Tibial nerve (tissue), 4 donors: ENCODE measurements at regions not wholly inside any gene's neighbourhood (a gene's known extent, or its start where the extent isn't known, plus 50 kb on each side); places are given as distances from the start of the nearest gene placed in this dataset.
"Not testable (repeated sequence)": the region's sequence is repeated elsewhere in the genome, so short reads cannot be mapped to it uniquely, and the experiment has no call there.

ENCODE experiments used
- DNase-seq, 2 donors: peaks; one replicate each; pipeline ENCODE4 v3.0.0-alpha.2; 2019; ENCODE audit warnings: low spot score in 2 of 2
- H3K27ac ChIP-seq, 4 donors: fragments of 200-600 bp; sonication (generic) in 3 of 4; one replicate each; pipeline ENCODE4 v1.5.1; 2017 to 2019; ENCODE audit warnings: mild to moderate bottlenecking in 1 of 4
- H3K27me3 ChIP-seq, 2 donors: fragments of 200-600 bp; sonication (generic) in 1 of 2; one replicate each; pipeline versions ENCODE4 v1.5.1 to v1.6.0; 2017 to 2019
- H3K36me3 ChIP-seq, 3 donors: fragments of 200-600 bp; sonication (generic); one replicate each; pipeline ENCODE4 v1.5.1; 2018 to 2019
- H3K4me1 ChIP-seq, 4 donors: fragments of 200-600 bp; sonication (generic) in 3 of 4; one replicate each; pipeline ENCODE4 v1.5.1; 2017 to 2019
- H3K4me3 ChIP-seq, 4 donors: fragments of 200-600 bp; sonication (generic) in 3 of 4; one replicate each; pipeline ENCODE4 v1.5.1; 2017 to 2019; ENCODE audit warnings: mild to moderate bottlenecking in 1 of 4, moderate library complexity in 1 of 4
- H3K9me3 ChIP-seq, 4 donors: fragments of 200-600 bp; sonication (generic) in 3 of 4; one replicate each; pipeline ENCODE4 v1.5.1; 2017 to 2019
- CTCF ChIP-seq, 5 experiments: fragments of 200-600 bp in 3 of 5; fragments of 450-650 bp in 2 of 5; sonication (generic) in 3 of 5; IDR thresholded peaks; one replicate each; pipeline ENCODE4 v1.5.1; 2016 to 2019; ENCODE audit warnings: antibody characterized with exemption in 5 of 5, mild to moderate bottlenecking in 3 of 5, moderate library complexity in 2 of 5
- EP300 ChIP-seq, 2 donors: sonication (generic); formaldehyde crosslinking; IDR thresholded peaks; one replicate each; pipeline ENCODE4 v1.6.1; 2017; ENCODE audit warnings: antibody characterized with exemption in 2 of 2, mild to moderate bottlenecking in 1 of 2
- POLR2A ChIP-seq, 2 donors: fragments of 450-650 bp; IDR thresholded peaks; one replicate each; pipeline ENCODE4 v1.6.1; 2017; ENCODE audit warnings: antibody characterized with exemption in 2 of 2, mild to moderate bottlenecking in 2 of 2, moderate library complexity in 2 of 2
- WGBS, 2 donors: methylation state at CpG; one replicate each; pipeline ENCODE4 v1.1.5; 2018; 5-methylcytosine and 5-hydroxymethylcytosine counted together

- 35 to 47% methylated on average over 1 of the region's 1 CpG for WGBS, 2 donors
- Histone ChIP-seq H3K27ac (no peak overlapping the region), H3K27me3 (no peaks in the 10 kb centered on the region), H3K4me3 (no peak overlapping the region), H3K9me3 (no peaks in the 10 kb centered on the region), H3K36me3 (no peaks in the 10 kb centered on the region), H3K4me1 (peaks cover 0 to 14% (median 2%) of the 10 kb centered on the region in 4 donors)
- no peak for DNase-seq
- TF ChIP-seq CTCF (IDR thresholded peaks at IDR 0.05), result no peak
- TF ChIP-seq EP300 (IDR thresholded peaks at IDR 0.05), result no peak
- no peak for TF ChIP-seq POLR2A (IDR thresholded peaks at IDR 0.05)
These were observed 107.3 kb upstream of the SLC24A2 start for GRCh38 chr9:19896161-19896560.

- peaks cover 0 to 14% (median 2%) of the 10 kb centered on the region in 4 donors for H3K4me1 ChIP-seq
- H3K27ac ChIP-seq, H3K27me3 ChIP-seq, DNase-seq, H3K36me3 ChIP-seq, H3K9me3 ChIP-seq, H3K4me3 ChIP-seq: not testable (repeated sequence)
- 57 to 64% methylated on average over 4 of the region's 9 CpGs for WGBS, 2 donors
These were observed 106.7 kb upstream of the SLC24A2 start for GRCh38 chr9:19895578-19895977.

- H3K4me1 ChIP-seq, result peaks cover 0 to 14% (median 2%) of the 10 kb centered on the region in 4 donors
- no peak overlapping the region for H3K4me3 ChIP-seq
- no peaks in the 10 kb centered on the region for H3K9me3 ChIP-seq
- no peaks in the 10 kb centered on the region for H3K27me3 ChIP-seq
- WGBS, 2 donors, result 12 to 13% methylated on average over 3 of the region's 3 CpGs
- TF ChIP-seq POLR2A (IDR thresholded peaks at IDR 0.05) (no peak), CTCF (IDR thresholded peaks at IDR 0.05) (no peak), EP300 (IDR thresholded peaks at IDR 0.05) (no peak)
- H3K27ac ChIP-seq, result no peak overlapping the region
- no peaks in the 10 kb centered on the region for H3K36me3 ChIP-seq
- DNase-seq, result no peak
These were observed 106.2 kb upstream of the SLC24A2 start for GRCh38 chr9:19895006-19895405.

GRCh38 chr9:19885608-19886007 lies 96.8 kb upstream of the SLC24A2 start:
- H3K4me1 ChIP-seq, result no peaks in the 10 kb centered on the region
- H3K4me3 ChIP-seq, result no peak overlapping the region
- no peaks in the 10 kb centered on the region for H3K27me3 ChIP-seq
- H3K36me3 ChIP-seq, result no peaks in the 10 kb centered on the region
- DNase-seq, result no peak
- TF ChIP-seq CTCF (IDR thresholded peaks at IDR 0.05) (no peak), POLR2A (IDR thresholded peaks at IDR 0.05) (no peak), EP300 (IDR thresholded peaks at IDR 0.05) (no peak)
- 94% methylated on average over 4 of the region's 4 CpGs for WGBS, 2 donors
- H3K9me3 ChIP-seq, result peaks cover 0 to 6% (median 0%) of the 10 kb centered on the region in 4 donors
- no peak overlapping the region for H3K27ac ChIP-seq

- DNase-seq, result no peak
- H3K4me3 ChIP-seq, result no peak overlapping the region
- H3K36me3 ChIP-seq, result no peaks in the 10 kb centered on the region
- no peak overlapping the region for H3K27ac ChIP-seq
- WGBS, 2 donors, result 36 to 42% methylated on average over 2 of the region's 2 CpGs
- no peaks in the 10 kb centered on the region for H3K27me3 ChIP-seq
- TF ChIP-seq EP300 (IDR thresholded peaks at IDR 0.05), result no peak
- TF ChIP-seq POLR2A (IDR thresholded peaks at IDR 0.05), result no peak
- no peak for TF ChIP-seq CTCF (IDR thresholded peaks at IDR 0.05)
- peaks cover 0 to 6% (median 0%) of the 10 kb centered on the region in 4 donors for H3K4me1 ChIP-seq
- no peaks in the 10 kb centered on the region for H3K9me3 ChIP-seq
These were observed 90.2 kb upstream of the SLC24A2 start for GRCh38 chr9:19879062-19879461.
